ENCODE measurements at regions not wholly inside any gene's neighbourhood (a gene's known extent, or its start where the extent isn't known, plus 50 kb on each side); places are given as distances from the start of the nearest gene placed in this dataset.

DNA sequence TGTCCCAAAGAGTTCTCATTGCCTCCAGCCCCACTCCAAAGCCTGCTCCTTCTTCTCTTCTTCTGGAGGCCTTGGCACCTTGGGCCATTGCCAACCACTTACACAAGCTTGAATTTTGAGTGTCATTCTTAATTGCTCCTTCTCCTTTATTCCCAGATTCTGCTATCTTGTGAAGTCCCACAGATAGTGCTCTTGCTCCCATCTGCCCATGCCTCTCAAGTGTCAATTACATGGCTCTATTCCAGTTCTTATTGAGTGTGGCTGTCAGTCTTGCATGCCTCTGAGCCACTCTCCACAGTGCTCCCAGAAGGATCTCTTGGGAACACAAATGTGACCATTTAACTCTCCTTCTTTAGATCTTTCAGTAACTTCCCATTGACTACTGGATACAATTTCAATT, 117.3 kb upstream of the SFRP2 start:
- TF ChIP-seq, protein P1, sequence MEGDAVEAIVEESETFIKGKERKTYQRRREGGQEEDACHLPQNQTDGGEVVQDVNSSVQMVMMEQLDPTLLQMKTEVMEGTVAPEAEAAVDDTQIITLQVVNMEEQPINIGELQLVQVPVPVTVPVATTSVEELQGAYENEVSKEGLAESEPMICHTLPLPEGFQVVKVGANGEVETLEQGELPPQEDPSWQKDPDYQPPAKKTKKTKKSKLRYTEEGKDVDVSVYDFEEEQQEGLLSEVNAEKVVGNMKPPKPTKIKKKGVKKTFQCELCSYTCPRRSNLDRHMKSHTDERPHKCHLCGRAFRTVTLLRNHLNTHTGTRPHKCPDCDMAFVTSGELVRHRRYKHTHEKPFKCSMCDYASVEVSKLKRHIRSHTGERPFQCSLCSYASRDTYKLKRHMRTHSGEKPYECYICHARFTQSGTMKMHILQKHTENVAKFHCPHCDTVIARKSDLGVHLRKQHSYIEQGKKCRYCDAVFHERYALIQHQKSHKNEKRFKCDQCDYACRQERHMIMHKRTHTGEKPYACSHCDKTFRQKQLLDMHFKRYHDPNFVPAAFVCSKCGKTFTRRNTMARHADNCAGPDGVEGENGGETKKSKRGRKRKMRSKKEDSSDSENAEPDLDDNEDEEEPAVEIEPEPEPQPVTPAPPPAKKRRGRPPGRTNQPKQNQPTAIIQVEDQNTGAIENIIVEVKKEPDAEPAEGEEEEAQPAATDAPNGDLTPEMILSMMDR (IDR thresholded peaks at IDR 0.05) = no peak
- TF ChIP-seq EZH2 (IDR thresholded peaks at IDR 0.05; ENCODE audit: borderline replicate concordance, insufficient read depth, low read depth, low read length, poor library complexity, severe bottlenecking) = no peak
